ENCODE measurements at regions not wholly inside any gene's neighbourhood (a gene's known extent, or its start where the extent isn't known, plus 50 kb on each side); places are given as distances from the start of the nearest gene placed in this dataset.

DNA sequence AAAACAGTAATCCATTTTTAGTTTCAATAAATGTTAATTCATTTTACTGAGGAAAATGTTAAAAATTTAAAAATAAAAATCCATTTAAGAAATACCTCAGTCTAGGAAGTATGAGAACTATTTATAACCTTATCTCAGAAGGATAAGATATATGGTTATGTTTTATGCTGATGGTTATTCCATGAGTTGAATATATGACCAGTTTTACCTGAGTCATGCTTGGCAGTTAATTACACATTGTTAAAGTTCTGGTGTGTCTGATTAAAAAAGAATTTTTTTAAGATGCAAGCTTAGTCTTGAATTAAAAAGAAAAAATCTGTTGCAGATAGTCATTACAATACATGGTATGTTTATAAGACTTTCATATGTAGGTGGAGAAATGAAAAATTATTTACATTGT, 191.7 kb downstream of the ARL4A start:
- TF ChIP-seq, protein P1, sequence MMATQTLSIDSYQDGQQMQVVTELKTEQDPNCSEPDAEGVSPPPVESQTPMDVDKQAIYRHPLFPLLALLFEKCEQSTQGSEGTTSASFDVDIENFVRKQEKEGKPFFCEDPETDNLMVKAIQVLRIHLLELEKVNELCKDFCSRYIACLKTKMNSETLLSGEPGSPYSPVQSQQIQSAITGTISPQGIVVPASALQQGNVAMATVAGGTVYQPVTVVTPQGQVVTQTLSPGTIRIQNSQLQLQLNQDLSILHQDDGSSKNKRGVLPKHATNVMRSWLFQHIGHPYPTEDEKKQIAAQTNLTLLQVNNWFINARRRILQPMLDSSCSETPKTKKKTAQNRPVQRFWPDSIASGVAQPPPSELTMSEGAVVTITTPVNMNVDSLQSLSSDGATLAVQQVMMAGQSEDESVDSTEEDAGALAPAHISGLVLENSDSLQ (IDR thresholded peaks at IDR 0.05), result no peak
- TF ChIP-seq BHLHE40 (IDR thresholded peaks at IDR 0.05; ENCODE audit: borderline replicate concordance), result no peak
- no peak for TF ChIP-seq FOXK2 (IDR thresholded peaks at IDR 0.05)
- TF ChIP-seq SP1 (IDR thresholded peaks at IDR 0.05), result no peak
- no peak for TF ChIP-seq FOXM1 (IDR thresholded peaks at IDR 0.05; ENCODE audit: borderline replicate concordance)
- TF ChIP-seq NFRKB (IDR thresholded peaks at IDR 0.05), result no peak
- no peak for TF ChIP-seq SUZ12 (IDR thresholded peaks at IDR 0.05)

Data from HEK293T (cell line).